ENCODE measurements at regions not wholly inside any gene's neighbourhood (a gene's known extent, or its start where the extent isn't known, plus 50 kb on each side); places are given as distances from the start of the nearest gene placed in this dataset.
A peak's percentile ranks its signal among the peaks of the same experiment; 100 is the strongest.

GRCh38 chr5:173801006-173801405 is 87.1 kb upstream of the CPEB4 start:
- Histone ChIP-seq H3K79me2 (ENCODE audit: control insufficient read depth, insufficient read depth, low read length) (no peaks in the 10 kb centered on the region), H2AFZ (ENCODE audit: low read depth, low read length) (no peak overlapping the region), H3K9me3 (replicated peaks; ENCODE audit: control insufficient read depth, insufficient read depth, low read depth, low read length) (peaks cover 5% of the 10 kb centered on the region; the same call in 1 of the 2 replicates), H4K20me1 (replicated peaks; ENCODE audit: control insufficient read depth, insufficient read depth, low read length) (no peaks in the 10 kb centered on the region), H3K27me3 (ENCODE audit: control insufficient read depth in 2 of 2, insufficient read depth in 2 of 2, low read length in 2 of 2) (no peaks in the 10 kb centered on the region), H3K4me2 (ENCODE audit: insufficient read depth, low read length) (no peak overlapping the region), H3K27ac (ENCODE audit: extremely low read depth, low read depth, low read length) (no peak overlapping the region), H3K4me3 (no peak overlapping the region), H3K9me1 (ENCODE audit: control insufficient read depth, insufficient read depth, low read length) (no peaks in the 10 kb centered on the region), H3K4me1 (replicated peaks in 1 of 2; ENCODE audit: control insufficient read depth in 2 of 2, insufficient read depth in 2 of 2, low read length in 2 of 2) (peaks cover 12 to 19% of the 10 kb centered on the region in 2 experiments; a peak in 4 of 5 replicates), H3K9ac (ENCODE audit: insufficient read depth in 1 of 2, low read depth in 2 of 2, low read length in 2 of 2) (no peak overlapping the region), H3K36me3 (ENCODE audit: control insufficient read depth, insufficient read depth, low read length) (no peaks in the 10 kb centered on the region)
- ATAC-seq = no peak
- TF ChIP-seq TEAD1 (CRISPR knock-in tag; IDR thresholded peaks at IDR 0.05) = 0 out of 4 replicates have a peak, but pooled peaks of 1 of the 2 experiments have one; percentile 23
- TF ChIP-seq SRF (CRISPR knock-in tag; IDR thresholded peaks at IDR 0.05) = no peak
- ChIA-PET CTCF (ENCODE audit: low intra/inter-chr PET ratio) (no interaction called here), POLR2A (no interaction called here)
- WGBS (ENCODE audit: insufficient coverage, low coverage, missing lambda C conversion rate) = 85% methylated on average over 8 of the region's 8 CpGs
- BruUV-seq (replicated peaks) = no TSS peak
- intact Hi-C loops (cut with micrococcal nuclease) = no loop called here
- in situ Hi-C loops (cut with MboI) = no loop called here
- no peak for DNase-seq (ENCODE audit: extremely low read depth in 1 of 4, low spot score in 3 of 4)
- FAIRE-seq = no peak

- no peaks in the 10 kb centered on the region for H4K20me1 ChIP-seq (replicated peaks; ENCODE audit: control insufficient read depth, insufficient read depth, low read length)
- H3K79me2 ChIP-seq (ENCODE audit: control insufficient read depth, insufficient read depth, low read length) = no peaks in the 10 kb centered on the region
- H3K27me3 ChIP-seq (ENCODE audit: control insufficient read depth in 2 of 2, insufficient read depth in 2 of 2, low read length in 2 of 2) = no peaks in the 10 kb centered on the region
- H3K36me3 ChIP-seq (ENCODE audit: control insufficient read depth, insufficient read depth, low read length) = no peaks in the 10 kb centered on the region
- H3K9me1 ChIP-seq (ENCODE audit: control insufficient read depth, insufficient read depth, low read length) = no peaks in the 10 kb centered on the region
- no peak overlapping the region for H3K4me3 ChIP-seq
- FAIRE-seq (no peak), DNase-seq (ENCODE audit: extremely low read depth in 1 of 4, low spot score in 3 of 4) (no peak), ATAC-seq (no peak; the same call in 2 of the 3 replicates)
- no peak overlapping the region for H3K27ac ChIP-seq (ENCODE audit: extremely low read depth, low read depth, low read length)
- H3K9me3 ChIP-seq (replicated peaks; ENCODE audit: control insufficient read depth, insufficient read depth, low read depth, low read length) = peaks cover 5% of the 10 kb centered on the region; the same call in 1 of the 2 replicates
- in situ Hi-C loops (cut with MboI) = no loop called here
- ChIA-PET CTCF (ENCODE audit: low intra/inter-chr PET ratio) (no interaction called here), POLR2A (interaction anchor here (0.6 to 1.7 kb wide), 3 partner anchors 24 to 85 kb away, joined by 3 read pairs; partner anchors contain the start of gene CPEB4)
- intact Hi-C loops (cut with micrococcal nuclease) = no loop called here
- H3K4me2 ChIP-seq (ENCODE audit: insufficient read depth, low read length) = no peak overlapping the region
- peaks cover 5 to 11% of the 10 kb centered on the region in 2 experiments; a peak in 4 of 5 replicates for H3K4me1 ChIP-seq (replicated peaks in 1 of 2; ENCODE audit: control insufficient read depth in 2 of 2, insufficient read depth in 2 of 2, low read length in 2 of 2)
- WGBS (ENCODE audit: insufficient coverage, low coverage, missing lambda C conversion rate) = 63% methylated on average over 7 of the region's 7 CpGs
- BruUV-seq (replicated peaks) = no TSS peak
- H2AFZ ChIP-seq (ENCODE audit: low read depth, low read length) = peak overlapping the region; percentile 75
- H3K9ac ChIP-seq (ENCODE audit: insufficient read depth in 1 of 2, low read depth in 2 of 2, low read length in 2 of 2) = peak overlapping the region in 1 of 2 experiments; percentile 61; a peak in 1 of 4 replicates
- TF ChIP-seq, protein P1, sequence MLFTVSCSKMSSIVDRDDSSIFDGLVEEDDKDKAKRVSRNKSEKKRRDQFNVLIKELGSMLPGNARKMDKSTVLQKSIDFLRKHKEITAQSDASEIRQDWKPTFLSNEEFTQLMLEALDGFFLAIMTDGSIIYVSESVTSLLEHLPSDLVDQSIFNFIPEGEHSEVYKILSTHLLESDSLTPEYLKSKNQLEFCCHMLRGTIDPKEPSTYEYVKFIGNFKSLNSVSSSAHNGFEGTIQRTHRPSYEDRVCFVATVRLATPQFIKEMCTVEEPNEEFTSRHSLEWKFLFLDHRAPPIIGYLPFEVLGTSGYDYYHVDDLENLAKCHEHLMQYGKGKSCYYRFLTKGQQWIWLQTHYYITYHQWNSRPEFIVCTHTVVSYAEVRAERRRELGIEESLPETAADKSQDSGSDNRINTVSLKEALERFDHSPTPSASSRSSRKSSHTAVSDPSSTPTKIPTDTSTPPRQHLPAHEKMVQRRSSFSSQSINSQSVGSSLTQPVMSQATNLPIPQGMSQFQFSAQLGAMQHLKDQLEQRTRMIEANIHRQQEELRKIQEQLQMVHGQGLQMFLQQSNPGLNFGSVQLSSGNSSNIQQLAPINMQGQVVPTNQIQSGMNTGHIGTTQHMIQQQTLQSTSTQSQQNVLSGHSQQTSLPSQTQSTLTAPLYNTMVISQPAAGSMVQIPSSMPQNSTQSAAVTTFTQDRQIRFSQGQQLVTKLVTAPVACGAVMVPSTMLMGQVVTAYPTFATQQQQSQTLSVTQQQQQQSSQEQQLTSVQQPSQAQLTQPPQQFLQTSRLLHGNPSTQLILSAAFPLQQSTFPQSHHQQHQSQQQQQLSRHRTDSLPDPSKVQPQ (CRISPR knock-in tag; IDR thresholded peaks at IDR 0.05; ENCODE audit: borderline replicate concordance) = no peak
- TF ChIP-seq L3MBTL2 (IDR thresholded peaks at IDR 0.05) = 0 out of 2 replicates have a peak, but pooled peaks have one; percentile 30
- TF ChIP-seq CBX5 (IDR thresholded peaks at IDR 0.05; ENCODE audit: borderline replicate concordance, low read depth) = no peak
- TF ChIP-seq CEBPB (tag; IDR thresholded peaks at IDR 0.05) = peak; percentile 87
- TF ChIP-seq, protein P2, sequence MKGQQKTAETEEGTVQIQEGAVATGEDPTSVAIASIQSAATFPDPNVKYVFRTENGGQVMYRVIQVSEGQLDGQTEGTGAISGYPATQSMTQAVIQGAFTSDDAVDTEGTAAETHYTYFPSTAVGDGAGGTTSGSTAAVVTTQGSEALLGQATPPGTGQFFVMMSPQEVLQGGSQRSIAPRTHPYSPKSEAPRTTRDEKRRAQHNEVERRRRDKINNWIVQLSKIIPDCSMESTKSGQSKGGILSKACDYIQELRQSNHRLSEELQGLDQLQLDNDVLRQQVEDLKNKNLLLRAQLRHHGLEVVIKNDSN (CRISPR knock-in tag; IDR thresholded peaks at IDR 0.05) = peak; percentile 56; the same call in 1 of the 2 replicates
- TF ChIP-seq TRIM24 (IDR thresholded peaks at IDR 0.05) = peak; percentile 16 to 51; a peak in 1 of 4 replicates
- TF ChIP-seq USF2 (CRISPR knock-in tag; IDR thresholded peaks at IDR 0.05) = peak; percentile 39; the same call in 1 of the 2 replicates
- TF ChIP-seq NR2C1 (IDR thresholded peaks at IDR 0.05) = no peak
- TF ChIP-seq NR2C1 (tag; IDR thresholded peaks at IDR 0.05) = 0 out of 2 replicates have a peak, but pooled peaks have one; percentile 41
Observed at GRCh38 chr5:173802670-173803165, 85.4 kb upstream of the CPEB4 start.

Data from K562 (cell line).